ENCODE measurements at regions not wholly inside any gene's neighbourhood (a gene's known extent, or its start where the extent isn't known, plus 50 kb on each side); places are given as distances from the start of the nearest gene placed in this dataset.

- DNase-seq: peak; percentile 41
- peaks cover 16% of the 10 kb centered on the region for H3K4me1 Mint-ChIP-seq
- ATAC-seq (ENCODE audit: low read depth): peak; percentile 95
- peak overlapping the region; percentile 39 for H3K27ac Mint-ChIP-seq
- H3K9me3 Mint-ChIP-seq: peaks cover 9% of the 10 kb centered on the region
- H3K36me3 Mint-ChIP-seq: peaks cover 3% of the 10 kb centered on the region
- H3K4me3 Mint-ChIP-seq: peak overlapping the region; percentile 4
- POLR2A ChIA-PET: interaction anchor here (0.9 to 1.2 kb wide), 2 partner anchors 108 to 322 kb away, joined by 3 read pairs; partner anchors contain the start of gene MED23
- no peaks in the 10 kb centered on the region for H3K27me3 Mint-ChIP-seq
Measured at GRCh38 chr6:131519670-131520436, 53.2 kb upstream of the ARG1 start.

Data from activated naive CD8-positive, alpha-beta T cell treated with anti-CD3 and anti-CD28 coated beads, Interleukin-2, amount 10 ng/mL, durations not matched to agents 7 days and 5 days (primary cell).